Neural progenitor cell (in vitro differentiated cells): ENCODE measurements at regions not wholly inside any gene's neighbourhood (a gene's known extent, or its start where the extent isn't known, plus 50 kb on each side); places are given as distances from the start of the nearest gene placed in this dataset.

Source experiments
- DNase-seq: peaks from one replicate; pipeline ENCODE4 v3.0.0-alpha.2; 2016; ENCODE audit warnings: low spot score
- H2AFZ ChIP-seq: fragments of 200-600 bp; sonication (generic); replicated peaks from 2 replicates; pipeline ENCODE4 v1.6.1; 2016; ENCODE audit warnings: antibody characterized with exemption
- H3F3A ChIP-seq: fragments of 200-600 bp; sonication (generic); 2 replicates; pipeline ENCODE4 v1.6.1; 2016; ENCODE audit warnings: antibody characterized with exemption, low read depth
- H3K27ac ChIP-seq: fragments of 200-600 bp; sonication (generic); 2 replicates; pipeline ENCODE4 v1.5.1; 2016; ENCODE audit warnings: mild to moderate bottlenecking
- H3K27me3 ChIP-seq: fragments of 200-600 bp; sonication (generic); 2 replicates; pipeline ENCODE4 v1.6.1; 2016; ENCODE audit warnings: mild to moderate bottlenecking, moderate library complexity
- H3K36me3 ChIP-seq: fragments of 200-600 bp; sonication (generic); 2 replicates; pipeline ENCODE4 v1.5.1; 2016
- H3K4me1 ChIP-seq: fragments of 200-600 bp; sonication (generic); 2 replicates; pipeline ENCODE4 v1.6.1; 2016; ENCODE audit warnings: mixed run types
- H3K4me2 ChIP-seq: fragments of 200-600 bp; sonication (generic); 2 replicates; pipeline ENCODE4 v1.6.1; 2016
- H3K4me3 ChIP-seq: fragments of 200-600 bp; sonication (generic); 2 replicates; pipeline ENCODE4 v1.5.1; 2016
- H3K79me2 ChIP-seq: fragments of 200-600 bp; sonication (generic); 2 replicates; pipeline ENCODE4 v1.6.1; 2016; ENCODE audit warnings: low read depth
- H3K9ac ChIP-seq: fragments of 200-600 bp; sonication (generic); 2 replicates; pipeline ENCODE4 v1.6.1; 2016
- H3K9me3 ChIP-seq: fragments of 200-600 bp; sonication (generic); 2 replicates; pipeline ENCODE4 v1.5.1; 2016; ENCODE audit warnings: low read depth
- H4K20me1 ChIP-seq: fragments of 200-600 bp; sonication (generic); 2 replicates; pipeline ENCODE4 v1.6.1; 2016; ENCODE audit warnings: low read depth
- H3K27ac Mint-ChIP-seq: 3 replicates; pipeline ENCODE4 v1.8.0; 2021; ENCODE audit warnings: mixed read lengths
- H3K27me3 Mint-ChIP-seq: 2 replicates; pipeline ENCODE4 v1.8.0; 2022; ENCODE audit warnings: low read depth, mild to moderate bottlenecking, inconsistent platforms, moderate library complexity, mixed read lengths; ENCODE audit not compliant: insufficient read depth
- H3K36me3 Mint-ChIP-seq: 3 replicates; pipeline ENCODE4 v1.8.0; 2021; ENCODE audit warnings: mixed read lengths
- H3K4me1 Mint-ChIP-seq: 3 replicates; pipeline ENCODE4 v1.8.0; 2021; ENCODE audit warnings: mixed read lengths
- H3K4me3 Mint-ChIP-seq: 3 replicates; pipeline ENCODE4 v1.8.0; 2021; ENCODE audit warnings: mild to moderate bottlenecking, moderate library complexity, mixed read lengths
- H3K9me3 Mint-ChIP-seq: 3 replicates; pipeline ENCODE4 v1.8.0; 2020; ENCODE audit warnings: mixed read lengths
- EZH2 ChIP-seq: fragments of 200-600 bp; sonication (generic); IDR thresholded peaks from 2 replicates; pipeline ENCODE4 v1.6.1; 2017; ENCODE audit warnings: antibody characterized with exemption, mild to moderate bottlenecking, moderate library complexity
- EZH2phosphoT487 ChIP-seq: fragments of 200-600 bp; sonication (generic); IDR thresholded peaks from 2 replicates; pipeline ENCODE4 v1.6.1; 2017; ENCODE audit warnings: antibody characterized with exemption
- TF ChIP-seq, protein P1 (sequence below): fragments of 200-600 bp; sonication (generic); IDR thresholded peaks from 2 replicates; pipeline ENCODE4 v1.5.1; 2017; ENCODE audit warnings: antibody characterized with exemption, mild to moderate bottlenecking

DNA sequence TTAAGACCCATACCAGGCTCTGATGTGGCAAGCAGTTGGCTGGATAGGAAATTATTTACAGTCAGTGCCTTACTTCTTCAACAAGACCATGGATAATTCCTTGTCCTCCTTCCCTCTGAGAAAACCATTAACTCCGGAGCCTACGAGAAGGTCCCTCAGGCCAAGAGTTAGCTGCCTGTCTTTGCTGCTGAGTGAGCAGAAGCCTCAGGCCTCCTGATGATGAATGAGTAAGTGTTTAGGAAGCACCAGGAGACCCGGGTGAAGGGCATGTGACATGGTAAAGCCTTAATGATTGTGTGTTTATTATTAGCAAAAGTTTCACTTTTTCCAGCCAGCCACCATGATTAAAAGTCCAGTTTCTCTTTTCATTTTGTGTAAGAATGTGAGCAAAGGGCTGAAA, 174.9 kb upstream of the TOPAZ1 start:
- H3K9ac ChIP-seq, result no peak overlapping the region

DNA sequence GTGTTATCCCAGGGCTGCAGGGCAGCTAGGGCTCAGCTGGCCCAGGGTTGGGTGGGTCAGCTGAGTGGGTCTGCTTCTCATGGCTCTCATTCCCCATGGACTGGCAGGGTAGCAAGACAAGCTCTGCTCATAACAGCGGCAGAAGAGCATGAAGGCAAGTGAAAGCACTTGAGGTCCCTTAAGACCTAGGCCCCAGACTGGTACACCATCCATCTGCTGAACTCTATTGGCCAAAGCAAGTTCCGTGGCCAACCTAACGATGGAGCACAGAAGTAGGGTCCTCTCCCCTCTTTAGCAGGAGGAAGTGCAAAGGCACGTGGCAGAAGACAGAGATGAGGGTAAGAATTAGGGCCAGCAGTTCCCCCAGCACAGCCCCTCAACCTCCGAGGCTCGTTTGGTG, 174.3 kb upstream of the TOPAZ1 start:
- H3K27ac Mint-ChIP-seq, result no peak overlapping the region

More for the DNA sequence above, 174.9 kb upstream of the TOPAZ1 start:
- Mint-ChIP-seq H3K36me3 (no peaks in the 10 kb centered on the region), H3K27me3 (peaks cover 8% of the 10 kb centered on the region), H3K4me1 (peaks cover 14% of the 10 kb centered on the region), H3K4me3 (no peak overlapping the region), H3K9me3 (no peaks in the 10 kb centered on the region), H3K27ac (no peak overlapping the region)
- no peaks in the 10 kb centered on the region for H4K20me1 ChIP-seq
- peaks cover 17% of the 10 kb centered on the region for H3K4me1 ChIP-seq
- H3K9me3 ChIP-seq, result no peaks in the 10 kb centered on the region
- no peak for TF ChIP-seq EZH2
- TF ChIP-seq, protein P1, sequence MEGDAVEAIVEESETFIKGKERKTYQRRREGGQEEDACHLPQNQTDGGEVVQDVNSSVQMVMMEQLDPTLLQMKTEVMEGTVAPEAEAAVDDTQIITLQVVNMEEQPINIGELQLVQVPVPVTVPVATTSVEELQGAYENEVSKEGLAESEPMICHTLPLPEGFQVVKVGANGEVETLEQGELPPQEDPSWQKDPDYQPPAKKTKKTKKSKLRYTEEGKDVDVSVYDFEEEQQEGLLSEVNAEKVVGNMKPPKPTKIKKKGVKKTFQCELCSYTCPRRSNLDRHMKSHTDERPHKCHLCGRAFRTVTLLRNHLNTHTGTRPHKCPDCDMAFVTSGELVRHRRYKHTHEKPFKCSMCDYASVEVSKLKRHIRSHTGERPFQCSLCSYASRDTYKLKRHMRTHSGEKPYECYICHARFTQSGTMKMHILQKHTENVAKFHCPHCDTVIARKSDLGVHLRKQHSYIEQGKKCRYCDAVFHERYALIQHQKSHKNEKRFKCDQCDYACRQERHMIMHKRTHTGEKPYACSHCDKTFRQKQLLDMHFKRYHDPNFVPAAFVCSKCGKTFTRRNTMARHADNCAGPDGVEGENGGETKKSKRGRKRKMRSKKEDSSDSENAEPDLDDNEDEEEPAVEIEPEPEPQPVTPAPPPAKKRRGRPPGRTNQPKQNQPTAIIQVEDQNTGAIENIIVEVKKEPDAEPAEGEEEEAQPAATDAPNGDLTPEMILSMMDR, result no peak
- TF ChIP-seq EZH2phosphoT487, result no peak
- no peaks in the 10 kb centered on the region for H3K79me2 ChIP-seq
- H3K4me2 ChIP-seq, result no peak overlapping the region
- H2AFZ ChIP-seq, result no peak overlapping the region
- H3K27me3 ChIP-seq, result no peaks in the 10 kb centered on the region
- H3K36me3 ChIP-seq, result no peaks in the 10 kb centered on the region
- H3K27ac ChIP-seq, result no peak overlapping the region
- no peaks in the 10 kb centered on the region for H3F3A ChIP-seq
- DNase-seq, result no peak
- H3K4me3 ChIP-seq, result no peak overlapping the region

DNA sequence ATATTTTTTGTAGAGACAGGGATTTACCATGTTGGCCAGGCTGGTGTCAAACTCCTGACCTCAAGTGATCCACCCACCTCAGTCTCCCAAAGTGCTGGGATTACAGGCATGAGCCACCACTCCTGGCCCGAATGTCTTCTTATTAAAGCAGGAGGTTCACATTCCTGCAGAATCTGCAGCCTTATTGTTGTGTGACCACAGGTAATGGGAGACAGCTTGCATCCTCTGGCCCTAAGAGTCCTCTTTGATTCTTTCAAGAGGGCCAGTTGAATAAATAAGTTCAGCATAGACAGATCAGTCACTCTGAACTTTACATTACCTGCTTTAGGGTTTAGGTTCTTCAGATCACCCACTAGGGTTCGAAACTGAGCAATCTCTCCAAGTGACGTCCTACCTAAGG, 172.9 kb upstream of the TOPAZ1 start:
- Histone ChIP-seq H3K4me3 (no peak overlapping the region), H3K4me2 (no peak overlapping the region), H3K27me3 (no peaks in the 10 kb centered on the region), H3K9ac (no peak overlapping the region), H2AFZ (no peak overlapping the region), H3K36me3 (no peaks in the 10 kb centered on the region), H3K27ac (no peak overlapping the region), H3F3A (no peaks in the 10 kb centered on the region), H4K20me1 (no peaks in the 10 kb centered on the region), H3K4me1 (peaks cover 17% of the 10 kb centered on the region), H3K9me3 (no peaks in the 10 kb centered on the region), H3K79me2 (no peaks in the 10 kb centered on the region)
- Mint-ChIP-seq H3K36me3 (no peaks in the 10 kb centered on the region), H3K4me3 (no peak overlapping the region), H3K9me3 (no peaks in the 10 kb centered on the region), H3K27me3 (peaks cover 7% of the 10 kb centered on the region), H3K27ac (no peak overlapping the region), H3K4me1 (peaks cover 14% of the 10 kb centered on the region)
- TF ChIP-seq EZH2 (no peak), EZH2phosphoT487 (no peak)
- TF ChIP-seq, protein P1, result no peak
- no peak for DNase-seq

More for the DNA sequence above, 174.3 kb upstream of the TOPAZ1 start:
- H3K27me3 ChIP-seq, result no peaks in the 10 kb centered on the region
- no peak overlapping the region for H3K4me2 ChIP-seq
- Mint-ChIP-seq H3K4me1 (peaks cover 14% of the 10 kb centered on the region), H3K27me3 (peaks cover 8% of the 10 kb centered on the region), H3K36me3 (no peaks in the 10 kb centered on the region), H3K9me3 (no peaks in the 10 kb centered on the region), H3K4me3 (no peak overlapping the region)
- H3K79me2 ChIP-seq, result no peaks in the 10 kb centered on the region
- H4K20me1 ChIP-seq, result no peaks in the 10 kb centered on the region
- H3K36me3 ChIP-seq, result no peaks in the 10 kb centered on the region
- no peak overlapping the region for H2AFZ ChIP-seq
- no peak overlapping the region for H3K9ac ChIP-seq
- H3K27ac ChIP-seq, result no peak overlapping the region
- no peaks in the 10 kb centered on the region for H3F3A ChIP-seq
- no peaks in the 10 kb centered on the region for H3K9me3 ChIP-seq
- no peak for DNase-seq
- TF ChIP-seq EZH2phosphoT487 (no peak), EZH2 (no peak)
- TF ChIP-seq, protein P1, result no peak
- H3K4me1 ChIP-seq, result peaks cover 17% of the 10 kb centered on the region
- no peak overlapping the region for H3K4me3 ChIP-seq
